IMR-90 (cell line): ENCODE measurements at regions not wholly inside any gene's neighbourhood (a gene's known extent, or its start where the extent isn't known, plus 50 kb on each side); places are given as distances from the start of the nearest gene placed in this dataset.

ENCODE experiments used
- ATAC-seq: fragments of 200-7000 bp; cut with Tn5 transposase; 2 replicates; pipeline ENCODE4 v1.9.1; 2020; ENCODE audit warnings: low read depth, mild to moderate bottlenecking, moderate library complexity
- BruUV-seq: library from RNA; stranded (reverse); fragments of 400-500 nt; replicated peaks from 2 replicates; lab custom pipeline; 2021; lab: Mats Ljungman, UMichigan
- CTCF ChIA-PET: fragments of 300-600 bp; formaldehyde crosslinking; extraction: SDS; loops from one replicate; lab custom pipeline; 2021; ENCODE audit warnings: antibody characterized with exemption; lab: Yijun Ruan, JAX
- POLR2A ChIA-PET: fragments of 300-600 bp; sonication (Branson Sonifier 250); formaldehyde crosslinking; loops from one replicate; lab custom pipeline; 2022; ENCODE audit warnings: antibody characterized with exemption; ENCODE audit not compliant: unreplicated experiment; lab: Charles Lee
- DNase-seq: peaks from one replicate; pipeline ENCODE4 v3.0.0; 2013
- H2AFZ ChIP-seq: replicated peaks from 2 replicates; pipeline ENCODE3; 2013; ENCODE audit warnings: low read length, mild to moderate bottlenecking; ENCODE audit not compliant: poor library complexity
- H2AK5ac ChIP-seq: 2 replicates; pipeline ENCODE4 v1.6.1; 2013; ENCODE audit warnings: low read depth, low read length, inconsistent platforms
- H2AK9ac ChIP-seq: replicated peaks from 2 replicates; pipeline ENCODE3; 2013; ENCODE audit warnings: mild to moderate bottlenecking, low read depth, low read length, moderate library complexity; ENCODE audit not compliant: poor library complexity
- H2BK120ac ChIP-seq: 2 replicates; pipeline ENCODE4 v1.6.1; 2013; ENCODE audit warnings: low read depth, low read length, inconsistent platforms
- H2BK15ac ChIP-seq: 3 replicates; pipeline ENCODE4 v1.6.1; 2013; ENCODE audit warnings: low read depth, low read length, inconsistent platforms
- H2BK20ac ChIP-seq: 2 replicates; pipeline ENCODE4 v1.6.1; 2013; ENCODE audit warnings: low read depth, mild to moderate bottlenecking, inconsistent platforms, low read length, moderate library complexity
- H2BK5ac ChIP-seq: 2 replicates; pipeline ENCODE4 v1.6.1; 2013; ENCODE audit warnings: mild to moderate bottlenecking, low read depth, low read length, inconsistent platforms; ENCODE audit not compliant: poor library complexity, severe bottlenecking
- H3K14ac ChIP-seq: replicated peaks from 2 replicates; pipeline ENCODE4 v1.6.1; 2013; ENCODE audit warnings: low read depth, low read length, inconsistent platforms
- H3K18ac ChIP-seq: 2 replicates; pipeline ENCODE4 v1.6.1; 2013; ENCODE audit warnings: low read depth, low read length, control low read depth
- H3K23ac ChIP-seq: 2 replicates; pipeline ENCODE4 v1.6.1; 2013; ENCODE audit warnings: low read depth, low read length, inconsistent platforms
- H3K27ac ChIP-seq: 2 replicates; pipeline ENCODE4 v1.5.1; 2013; ENCODE audit warnings: mild to moderate bottlenecking, control low read depth, low read length; ENCODE audit not compliant: insufficient read depth
- H3K27me3 ChIP-seq: 2 replicates; pipeline ENCODE4 v1.6.1; 2013; ENCODE audit warnings: low read length; ENCODE audit not compliant: control insufficient read depth, insufficient read depth
- H3K36me3 ChIP-seq: 2 replicates; pipeline ENCODE4 v1.6.1; 2013; ENCODE audit warnings: low read length, mixed read lengths; ENCODE audit not compliant: control insufficient read depth, insufficient read depth
- H3K4ac ChIP-seq: 2 replicates; pipeline ENCODE4 v1.6.1; 2013; ENCODE audit warnings: low read depth, low read length, inconsistent platforms
- H3K4me1 ChIP-seq: 2 replicates; pipeline ENCODE4 v1.6.1; 2013; ENCODE audit warnings: low read length, mixed read lengths; ENCODE audit not compliant: control insufficient read depth, insufficient read depth
- H3K4me2 ChIP-seq: 2 replicates; pipeline ENCODE4 v1.6.1; 2013; ENCODE audit warnings: low read depth, mild to moderate bottlenecking, control low read depth, low read length, moderate library complexity
- H3K4me3 ChIP-seq: 2 replicates; pipeline ENCODE4 v1.5.1; 2013; ENCODE audit warnings: low read depth, mild to moderate bottlenecking, control low read depth, low read length, moderate library complexity; ENCODE audit not compliant: insufficient read depth
- H3K56ac ChIP-seq: 2 replicates; pipeline ENCODE4 v1.6.1; 2013; ENCODE audit warnings: low read length, inconsistent platforms; ENCODE audit not compliant: insufficient read depth; ENCODE audit errors: extremely low read depth
- H3K79me1 ChIP-seq, 2 experiments: 2 replicates each; pipeline ENCODE4 v1.6.1; 2013; ENCODE audit warnings: low read length in 2 of 2, inconsistent platforms in 1 of 2, low read depth in 1 of 2
- H3K9ac ChIP-seq: 2 replicates; pipeline ENCODE4 v1.6.1; 2013; ENCODE audit warnings: low read depth, low read length, control low read depth
- H3K9me1 ChIP-seq: 2 replicates; pipeline ENCODE4 v1.6.1; 2013; ENCODE audit warnings: low read length, inconsistent platforms; ENCODE audit not compliant: insufficient read depth
- H3K9me3 ChIP-seq: 2 replicates; pipeline ENCODE4 v1.6.1; 2013; ENCODE audit warnings: low read length; ENCODE audit not compliant: control insufficient read depth, insufficient read depth
- H4K20me1 ChIP-seq: 2 replicates; pipeline ENCODE4 v1.6.1; 2013; ENCODE audit warnings: low read length, inconsistent platforms; ENCODE audit not compliant: insufficient read depth
- H4K5ac ChIP-seq: 2 replicates; pipeline ENCODE4 v1.6.1; 2013; ENCODE audit warnings: mild to moderate bottlenecking, low read depth, low read length, control low read depth
- H4K8ac ChIP-seq, 2 experiments: 2 replicates each; pipeline ENCODE4 v1.6.1; 2013; ENCODE audit warnings: low read depth in 2 of 2, low read length in 2 of 2, control low read depth in 1 of 2, inconsistent platforms in 1 of 2
- H4K91ac ChIP-seq: 2 replicates; pipeline ENCODE4 v1.6.1; 2013; ENCODE audit warnings: low read depth, low read length, inconsistent platforms; ENCODE audit not compliant: insufficient read depth
- BHLHE40 ChIP-seq: fragments of 150-350 bp; IDR thresholded peaks from 2 replicates; pipeline ENCODE4 v1.6.1; 2016; ENCODE audit warnings: mild to moderate bottlenecking, low read depth, low read length
- CEBPB ChIP-seq: IDR thresholded peaks from 2 replicates; pipeline ENCODE4 v1.6.1; 2012; ENCODE audit warnings: low read depth, low read length, improper control_type of control experiment
- CHD1 ChIP-seq: IDR thresholded peaks from 2 replicates; pipeline ENCODE4 v1.6.1; 2012; ENCODE audit warnings: low read depth, low read length, improper control_type of control experiment
- FOS ChIP-seq: fragments of 150-350 bp; IDR thresholded peaks from 2 replicates; pipeline ENCODE4 v1.6.1; 2016; ENCODE audit warnings: low read depth, low read length
- MAFK ChIP-seq: IDR thresholded peaks from 2 replicates; pipeline ENCODE4 v1.6.1; 2012; ENCODE audit warnings: low read depth, low read length, improper control_type of control experiment
- MAZ ChIP-seq: IDR thresholded peaks from 2 replicates; pipeline ENCODE4 v1.6.1; 2012; ENCODE audit warnings: low read depth, mild to moderate bottlenecking, low read length, improper control_type of control experiment, moderate library complexity, borderline replicate concordance
- MXI1 ChIP-seq: IDR thresholded peaks from 2 replicates; pipeline ENCODE4 v1.6.1; 2012; ENCODE audit warnings: low read depth, mild to moderate bottlenecking, low read length, moderate library complexity, borderline replicate concordance
- NFE2L2 ChIP-seq: fragments of 150-350 bp; IDR thresholded peaks from 2 replicates; pipeline ENCODE4 v1.6.1; 2016; ENCODE audit warnings: low read depth, mild to moderate bottlenecking, low read length
- POLR2A ChIP-seq: IDR thresholded peaks from 2 replicates; pipeline ENCODE4 v1.6.1; 2012; ENCODE audit warnings: mild to moderate bottlenecking, low read depth, low read length
- RAD21 ChIP-seq: IDR thresholded peaks from 2 replicates; pipeline ENCODE4 v1.6.1; 2012; ENCODE audit warnings: low read length, improper control_type of control experiment
- RCOR1 ChIP-seq: IDR thresholded peaks from 2 replicates; pipeline ENCODE4 v1.6.1; 2012; ENCODE audit warnings: mild to moderate bottlenecking, low read length, improper control_type of control experiment; ENCODE audit not compliant: insufficient replicate concordance
- RFX5 ChIP-seq: IDR thresholded peaks from 2 replicates; pipeline ENCODE4 v1.8.0; 2012; ENCODE audit warnings: low read depth, mild to moderate bottlenecking, low read length, moderate library complexity
- SMC3 ChIP-seq: fragments of 150-350 bp; IDR thresholded peaks from 2 replicates; pipeline ENCODE4 v1.6.1; 2016; ENCODE audit warnings: low read depth, mild to moderate bottlenecking, antibody characterized with exemption, low read length, moderate library complexity
- USF2 ChIP-seq: fragments of 150-350 bp; IDR thresholded peaks from 2 replicates; pipeline ENCODE4 v1.6.1; 2017; ENCODE audit warnings: mild to moderate bottlenecking, antibody characterized with exemption, low read length, low read depth
- WGBS, 2 experiments: methylation state at CpG; one replicate each; pipeline versions ENCODE4 v1.1.5 to v1.1.7; 2013; ENCODE audit warnings: missing lambda C conversion rate in 2 of 2; ENCODE audit not compliant: insufficient read length in 1 of 2; ENCODE audit errors: extremely low coverage in 2 of 2; 5-methylcytosine and 5-hydroxymethylcytosine counted together
- dilution Hi-C: fragments of 300-500 bp; cut with HindIII; formaldehyde crosslinking; loops from one replicate; pipeline ENCODE4 v1.14.3; 2018; ENCODE audit warnings: low sequenced_read_pairs; ENCODE audit not compliant: unreplicated experiment
- in situ Hi-C: fragments of 300-500 bp; cut with MboI; formaldehyde crosslinking; loops from 3 replicates; pipeline ENCODE4 v1.14.3; 2019; ENCODE audit warnings: low sequenced_read_pairs, inconsistent platforms, mixed read lengths
- intact Hi-C: fragments of 100-400 bp; cut with micrococcal nuclease; formaldehyde crosslinking; loops from 2 replicates; pipeline ENCODE4 v1.10.0; 2022
- TF ChIP-seq, protein P1 (sequence below): fragments of 150-350 bp; IDR thresholded peaks from 2 replicates; pipeline ENCODE4 v1.6.1; 2016; ENCODE audit warnings: low read depth, mild to moderate bottlenecking, low read length, moderate library complexity, borderline replicate concordance
- TF ChIP-seq, protein P2 (sequence below): conservative IDR thresholded peaks from 2 replicates; pipeline ENCODE4 v1.5.1; 2012; ENCODE audit warnings: mild to moderate bottlenecking, low read depth, low read length, improper control_type of control experiment

DNA sequence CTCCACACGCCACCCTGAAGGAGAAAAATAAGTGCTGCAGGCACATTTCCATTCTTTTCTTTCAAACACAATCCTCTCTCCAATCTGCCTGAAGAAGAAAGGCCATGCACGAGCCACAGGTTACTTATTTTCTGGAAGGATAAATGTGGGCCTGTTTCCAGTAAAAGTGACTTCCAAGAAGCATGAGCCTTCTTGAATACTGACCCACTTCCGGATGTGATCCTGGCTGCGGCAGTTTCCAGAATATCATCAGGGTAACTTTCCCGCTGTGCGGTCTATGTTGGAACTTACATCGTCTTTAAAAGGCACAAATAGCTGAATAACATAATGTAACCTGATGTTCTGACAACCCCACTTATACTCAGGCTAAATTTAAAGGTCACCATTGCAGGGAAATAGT, 66.3 kb upstream of the TAPT1 start:
- Histone ChIP-seq H2AK5ac (no peak overlapping the region), H2BK15ac (no peak overlapping the region), H3K23ac (no peak overlapping the region), H2BK120ac (no peak overlapping the region), H3K9me3 (no peaks in the 10 kb centered on the region), H3K4me1 (no peaks in the 10 kb centered on the region), H3K9me1 (no peaks in the 10 kb centered on the region), H4K91ac (no peak overlapping the region), H3K27me3 (peaks cover 8% of the 10 kb centered on the region), H2AK9ac (no peak overlapping the region), H2BK5ac (no peak overlapping the region), H3K18ac (no peak overlapping the region), H3K4me2 (no peak overlapping the region), H3K4ac (no peak overlapping the region), H4K20me1 (no peaks in the 10 kb centered on the region), H3K56ac (no peak overlapping the region), H4K5ac (no peak overlapping the region), H3K4me3 (no peak overlapping the region), H2AFZ (no peak overlapping the region), H4K8ac (no peak overlapping the region), H3K79me1 (no peaks in the 10 kb centered on the region), H2BK20ac (no peak overlapping the region), H3K14ac (no peak overlapping the region), H3K27ac (no peak overlapping the region), H3K9ac (no peak overlapping the region), H3K36me3 (no peaks in the 10 kb centered on the region)
- BruUV-seq: no TSS peak
- intact Hi-C loops: loop anchor here (5.0 to 10.0 kb wide), 2 partner anchors 602 to 1050 kb away; partner anchors contain the start of gene LDB2
- WGBS, 2 experiments: no CpG with 5 or more reads among the region's 7 CpGs
- ChIA-PET POLR2A (no interaction called here), CTCF (interaction anchor here (1.3 kb wide), 1 partner anchor 1176 kb away, joined by 3 read pairs; no protein-coding TSS in a partner anchor)
- DNase-seq (no peak), ATAC-seq (no peak)
- dilution Hi-C loops: no loop called here
- in situ Hi-C loops: loop anchor here (5.0 to 25.0 kb wide), 2 partner anchors 495 to 1175 kb away; no protein-coding TSS in a partner anchor
- TF ChIP-seq, protein P1, sequence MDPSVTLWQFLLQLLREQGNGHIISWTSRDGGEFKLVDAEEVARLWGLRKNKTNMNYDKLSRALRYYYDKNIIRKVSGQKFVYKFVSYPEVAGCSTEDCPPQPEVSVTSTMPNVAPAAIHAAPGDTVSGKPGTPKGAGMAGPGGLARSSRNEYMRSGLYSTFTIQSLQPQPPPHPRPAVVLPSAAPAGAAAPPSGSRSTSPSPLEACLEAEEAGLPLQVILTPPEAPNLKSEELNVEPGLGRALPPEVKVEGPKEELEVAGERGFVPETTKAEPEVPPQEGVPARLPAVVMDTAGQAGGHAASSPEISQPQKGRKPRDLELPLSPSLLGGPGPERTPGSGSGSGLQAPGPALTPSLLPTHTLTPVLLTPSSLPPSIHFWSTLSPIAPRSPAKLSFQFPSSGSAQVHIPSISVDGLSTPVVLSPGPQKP: no peak
- no peak for TF ChIP-seq BHLHE40
- no peak for TF ChIP-seq RCOR1
- no peak for TF ChIP-seq MXI1
- TF ChIP-seq POLR2A: no peak
- TF ChIP-seq CHD1: no peak
- no peak for TF ChIP-seq CEBPB
- no peak for TF ChIP-seq RAD21
- no peak for TF ChIP-seq SMC3
- no peak for TF ChIP-seq USF2
- TF ChIP-seq MAZ: no peak
- no peak for TF ChIP-seq NFE2L2
- no peak for TF ChIP-seq FOS
- TF ChIP-seq, protein P2, sequence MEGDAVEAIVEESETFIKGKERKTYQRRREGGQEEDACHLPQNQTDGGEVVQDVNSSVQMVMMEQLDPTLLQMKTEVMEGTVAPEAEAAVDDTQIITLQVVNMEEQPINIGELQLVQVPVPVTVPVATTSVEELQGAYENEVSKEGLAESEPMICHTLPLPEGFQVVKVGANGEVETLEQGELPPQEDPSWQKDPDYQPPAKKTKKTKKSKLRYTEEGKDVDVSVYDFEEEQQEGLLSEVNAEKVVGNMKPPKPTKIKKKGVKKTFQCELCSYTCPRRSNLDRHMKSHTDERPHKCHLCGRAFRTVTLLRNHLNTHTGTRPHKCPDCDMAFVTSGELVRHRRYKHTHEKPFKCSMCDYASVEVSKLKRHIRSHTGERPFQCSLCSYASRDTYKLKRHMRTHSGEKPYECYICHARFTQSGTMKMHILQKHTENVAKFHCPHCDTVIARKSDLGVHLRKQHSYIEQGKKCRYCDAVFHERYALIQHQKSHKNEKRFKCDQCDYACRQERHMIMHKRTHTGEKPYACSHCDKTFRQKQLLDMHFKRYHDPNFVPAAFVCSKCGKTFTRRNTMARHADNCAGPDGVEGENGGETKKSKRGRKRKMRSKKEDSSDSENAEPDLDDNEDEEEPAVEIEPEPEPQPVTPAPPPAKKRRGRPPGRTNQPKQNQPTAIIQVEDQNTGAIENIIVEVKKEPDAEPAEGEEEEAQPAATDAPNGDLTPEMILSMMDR: no peak
- no peak for TF ChIP-seq RFX5
- no peak for TF ChIP-seq MAFK
